Dermis blood vessel endothelial cell (primary cell): ENCODE measurements at regions not wholly inside any gene's neighbourhood (a gene's known extent, or its start where the extent isn't known, plus 50 kb on each side); places are given as distances from the start of the nearest gene placed in this dataset.

Experiments used
- DNase-seq: peaks from one replicate; pipeline ENCODE4 v3.0.0; 2010

DNA sequence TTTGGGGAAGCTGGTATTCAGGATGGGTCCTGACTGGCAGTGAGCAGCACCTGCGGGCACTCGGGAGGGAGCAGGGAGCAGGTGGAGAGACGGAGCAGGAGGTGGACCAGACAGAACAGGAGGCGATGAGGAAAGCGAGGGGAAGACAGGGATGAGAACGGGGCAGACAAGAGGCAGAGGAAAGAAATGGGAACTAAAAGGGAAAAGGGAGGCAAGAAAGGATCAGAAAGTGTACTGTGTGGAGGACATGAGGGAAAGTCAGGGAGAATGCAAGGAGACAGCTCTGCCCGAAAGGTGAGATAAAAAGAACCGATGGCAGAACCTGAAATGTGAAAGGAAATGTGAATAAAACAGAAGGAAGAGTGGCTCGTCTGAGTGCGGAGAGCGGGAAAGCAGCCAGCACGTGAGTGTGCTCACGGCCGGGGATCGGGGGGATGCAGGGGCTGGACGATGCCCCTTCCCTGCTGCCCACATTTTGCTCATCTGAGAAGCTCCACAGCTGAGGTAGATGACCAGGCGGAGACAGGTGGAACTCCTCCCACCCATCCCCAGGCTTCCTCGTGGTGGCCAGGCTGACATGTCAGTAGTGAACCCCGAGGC, 494.4 kb upstream of the B3GAT1 start:
- no peak for DNase-seq

DNA sequence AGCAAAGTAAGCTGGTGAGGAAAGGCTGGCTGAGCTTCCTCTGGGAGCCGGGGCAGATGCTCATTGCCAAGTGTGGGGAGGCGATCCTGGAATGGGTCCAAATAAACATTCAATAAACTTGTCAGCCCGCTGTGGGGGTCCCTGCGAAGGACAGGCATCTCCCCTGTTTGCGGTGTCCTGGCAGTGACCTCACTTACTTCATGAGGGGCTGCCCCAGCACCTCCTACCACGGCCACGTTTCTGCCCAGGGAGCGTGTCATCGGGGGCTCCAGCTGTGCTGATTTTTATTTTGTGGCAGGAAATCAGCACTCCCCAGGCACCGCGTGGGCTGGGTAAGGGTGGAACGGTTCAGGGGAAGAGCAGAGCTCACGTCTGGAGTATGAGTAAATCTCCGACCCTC, 493.9 kb upstream of the B3GAT1 start:
- no peak for DNase-seq

DNA sequence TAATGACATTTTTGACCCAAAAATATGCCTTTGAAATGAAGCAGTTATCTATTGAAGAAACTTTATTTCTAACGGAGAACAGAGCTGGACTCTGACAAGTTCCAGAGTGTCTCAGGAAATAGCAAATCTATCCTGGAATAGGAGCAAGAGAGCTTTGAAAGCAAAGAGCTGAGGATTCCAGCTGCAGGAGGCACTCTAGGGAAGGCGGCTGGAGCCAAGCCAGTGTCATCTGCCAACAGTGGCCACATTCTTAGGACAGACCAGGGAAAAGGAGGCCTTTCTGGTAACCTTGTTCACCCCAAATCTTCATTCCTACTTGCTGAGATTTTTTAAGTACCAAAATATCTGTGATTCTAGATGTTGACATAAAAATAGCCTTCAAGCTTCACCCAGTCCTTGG, 493.5 kb upstream of the B3GAT1 start:
- DNase-seq, result no peak

DNA sequence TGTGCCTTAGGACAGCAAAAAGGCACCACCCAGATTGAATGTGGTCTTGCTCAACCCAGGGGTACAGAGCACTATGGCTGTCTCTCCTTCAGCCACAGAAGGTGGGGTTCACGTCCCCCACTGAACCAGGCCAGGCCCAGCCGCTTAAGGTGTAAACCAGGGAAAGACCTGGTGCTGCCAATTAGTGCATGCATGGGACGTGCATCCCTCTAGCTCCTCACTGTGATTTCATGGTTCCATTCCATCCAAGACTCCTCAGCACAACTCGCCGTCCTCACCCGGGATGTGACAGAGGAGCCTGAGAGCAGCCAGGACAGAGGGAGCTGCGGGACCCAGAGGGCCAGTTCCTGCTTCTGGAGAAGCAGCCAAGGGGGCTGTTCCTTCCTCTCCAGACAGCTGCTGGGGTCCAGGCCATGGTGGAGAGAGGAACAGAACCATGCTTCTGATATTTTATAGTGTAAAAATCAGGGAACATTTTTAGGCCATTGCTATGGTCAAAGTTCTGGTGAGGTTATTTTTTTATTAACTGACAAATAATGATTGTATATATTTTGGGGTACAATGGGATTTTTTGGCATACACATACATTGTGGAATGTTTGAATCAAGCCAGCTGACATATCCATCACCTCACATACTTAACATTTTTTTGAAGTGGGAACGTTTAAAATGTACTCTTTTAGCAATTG, 492.2 kb upstream of the B3GAT1 start:
- DNase-seq, result no peak

DNA sequence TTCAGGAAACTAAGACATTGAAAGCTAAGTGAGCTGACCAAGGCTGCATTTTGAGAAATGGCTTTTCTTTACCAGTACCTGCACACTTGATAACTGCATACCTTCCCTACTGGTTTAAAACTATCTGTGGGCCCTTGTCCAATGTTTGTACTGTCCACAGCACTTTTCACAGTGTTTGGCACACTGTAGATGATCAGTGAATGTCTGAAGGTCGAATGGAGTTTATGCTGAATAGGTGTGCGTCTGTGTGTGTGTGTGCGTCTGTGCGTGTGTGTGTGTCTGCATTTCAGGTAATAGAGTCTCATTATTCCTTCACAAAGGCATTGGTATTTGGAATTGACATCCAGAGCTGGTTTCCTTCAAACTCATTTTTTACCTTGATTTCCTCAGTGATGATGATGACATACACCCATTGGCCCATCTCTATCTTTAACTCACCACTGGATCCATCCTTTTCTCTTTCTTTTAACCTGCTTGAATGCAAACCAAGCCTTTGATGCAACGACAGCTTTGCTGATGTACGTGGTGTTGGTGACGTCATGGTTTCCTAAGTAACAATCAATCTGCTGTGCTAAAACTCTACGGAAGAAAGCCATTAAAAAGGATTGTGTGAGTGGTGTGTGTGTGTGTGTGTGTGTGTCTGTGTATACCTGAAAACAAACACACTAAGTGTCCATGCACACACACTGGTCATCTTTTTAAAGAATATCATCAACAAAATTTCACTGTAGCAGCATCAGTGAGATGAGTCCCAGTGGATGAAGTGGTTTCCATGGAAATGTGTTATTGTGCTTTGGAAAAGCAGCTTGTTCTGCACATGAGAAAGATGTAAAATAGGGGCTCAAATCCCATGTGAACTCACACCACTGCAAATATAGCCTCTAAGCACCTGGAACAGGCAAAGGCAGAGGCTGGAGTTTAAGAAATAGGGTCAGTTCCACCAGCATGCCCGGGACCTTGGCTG, 490.2 kb upstream of the B3GAT1 start:
- no peak for DNase-seq

DNA sequence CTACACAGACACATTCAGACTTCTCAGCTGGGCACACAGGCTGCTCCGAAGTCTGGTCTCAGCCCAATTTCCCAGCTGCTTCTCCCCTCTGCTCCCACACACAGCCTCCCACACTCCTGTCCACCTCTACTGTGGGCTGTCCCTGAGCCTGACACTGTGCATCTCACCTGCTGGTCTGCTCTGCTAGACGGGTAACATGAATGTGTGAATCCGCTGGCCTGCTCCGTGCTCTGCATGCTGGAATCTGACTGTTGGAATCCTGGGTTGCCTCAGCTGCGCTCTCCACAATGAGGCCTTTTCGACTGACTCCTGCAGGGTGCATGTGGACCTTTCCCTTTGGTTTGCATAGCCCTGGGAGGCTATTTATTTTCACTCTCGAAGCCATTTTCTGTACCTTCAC, 489.5 kb upstream of the B3GAT1 start:
- no peak for DNase-seq

DNA sequence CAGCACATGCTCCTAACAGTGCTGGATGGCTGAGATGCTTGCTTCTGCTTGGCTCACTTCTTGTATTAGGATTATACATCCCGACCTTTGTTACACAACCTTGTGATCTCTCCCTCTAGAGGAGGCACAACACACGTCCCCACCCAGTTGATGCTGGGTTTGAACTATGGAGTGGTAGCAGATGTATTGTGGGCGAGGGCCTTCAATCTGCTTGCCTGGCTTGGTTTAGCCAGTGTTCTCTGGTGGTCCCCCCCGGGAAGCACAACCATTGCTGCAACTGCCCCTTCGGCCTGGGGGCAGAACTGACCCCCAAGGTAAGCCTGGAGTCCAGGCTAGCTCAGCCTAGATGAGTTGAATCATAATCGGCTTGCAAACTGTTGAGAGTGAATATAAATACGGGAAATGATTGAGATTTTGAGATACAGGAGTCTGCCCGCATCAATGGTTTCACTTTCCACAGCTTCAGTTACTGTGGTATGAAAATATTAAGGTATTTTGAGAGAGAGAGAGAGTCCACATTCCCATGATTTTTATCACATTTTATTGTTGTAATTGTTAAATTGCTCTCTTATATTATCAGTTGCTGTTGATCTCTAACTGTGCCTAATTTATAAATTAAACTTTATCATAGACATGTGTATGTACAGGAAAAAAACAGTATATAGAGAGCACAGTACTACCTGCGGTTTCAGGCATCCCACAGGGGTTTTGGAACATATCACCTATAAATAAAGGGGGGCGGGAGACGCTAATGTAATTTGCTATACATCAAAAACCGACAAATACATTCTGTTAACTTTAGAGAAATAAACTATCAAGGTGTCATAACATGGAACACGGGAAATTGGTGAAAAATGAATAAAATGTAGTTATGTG, 482.0 kb upstream of the B3GAT1 start:
- DNase-seq, result no peak

DNA sequence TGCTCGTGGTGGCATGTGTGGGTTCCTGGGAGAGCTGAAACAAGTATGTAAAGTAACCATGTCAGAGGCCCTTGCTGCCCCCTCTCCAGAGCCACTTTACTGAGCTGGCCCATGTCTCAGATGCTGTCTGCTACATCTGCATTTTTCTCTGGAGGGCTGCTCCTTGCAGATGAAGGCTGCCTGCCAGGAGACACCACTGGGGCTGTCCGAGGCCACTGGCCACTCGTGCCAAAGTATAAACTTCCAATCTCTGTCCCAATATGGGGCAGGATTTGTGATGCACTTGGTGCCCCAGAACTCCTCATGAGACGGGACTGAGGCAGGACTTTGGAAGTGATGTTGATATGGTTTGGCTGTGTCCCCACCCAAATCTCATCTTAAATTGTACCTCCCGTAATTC, 478.4 kb upstream of the B3GAT1 start:
- no peak for DNase-seq

DNA sequence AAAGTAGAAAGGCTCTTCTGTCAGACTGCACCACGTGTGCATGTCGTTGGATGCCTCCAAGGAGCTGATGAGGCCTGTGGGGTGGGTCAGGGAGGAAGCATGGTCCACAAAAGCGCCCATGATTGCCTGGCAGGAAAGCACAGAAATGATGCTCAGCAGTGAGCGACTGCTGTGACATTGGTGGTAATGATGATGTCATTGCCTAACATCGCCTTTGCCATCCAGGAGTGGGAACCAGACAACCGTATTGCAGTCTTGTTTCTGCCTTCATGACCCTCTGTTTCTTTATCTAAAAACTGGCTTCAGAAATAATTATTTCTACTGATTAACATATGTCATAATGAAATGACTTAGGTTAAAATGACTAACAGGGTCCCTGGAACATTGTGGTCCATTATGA, 477.8 kb upstream of the B3GAT1 start:
- DNase-seq, result no peak

DNA sequence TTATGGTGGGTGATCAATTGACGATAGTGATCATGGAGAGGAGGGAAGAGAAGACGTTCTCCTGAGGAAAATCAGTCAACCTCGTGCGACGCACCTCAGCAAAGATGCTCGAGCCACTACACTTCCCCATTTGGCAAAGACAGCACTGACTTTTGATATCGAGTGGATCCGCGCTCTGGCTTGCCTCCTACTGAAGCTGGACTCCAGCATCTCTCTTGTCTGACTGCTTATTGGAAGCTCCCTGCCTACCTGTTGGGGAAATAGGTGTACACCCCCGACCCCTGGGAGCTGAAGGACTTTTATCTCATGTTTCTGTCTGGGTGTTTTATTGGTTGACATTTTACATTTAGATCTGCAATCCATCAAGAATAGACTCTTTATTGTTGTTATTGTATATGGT, 476.8 kb upstream of the B3GAT1 start:
- no peak for DNase-seq

DNA sequence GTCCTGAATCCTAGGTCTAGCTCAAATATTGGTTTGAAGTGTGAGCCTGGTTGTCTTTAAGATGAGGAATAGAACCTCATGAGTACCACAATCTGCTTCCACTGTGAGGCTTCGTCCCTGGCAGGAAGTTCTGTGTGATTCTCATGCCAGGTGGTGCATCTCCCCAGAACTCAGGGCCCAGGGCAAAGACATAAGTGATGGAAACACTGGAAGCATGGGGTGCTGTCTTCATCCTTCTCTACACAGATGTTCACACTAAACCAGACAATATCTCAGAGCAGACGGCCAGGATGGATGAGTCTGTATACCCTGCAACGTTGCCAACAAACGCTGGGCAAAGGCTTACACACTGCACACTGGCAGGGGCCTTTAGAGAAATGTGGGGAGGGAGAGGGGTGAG, 475.9 kb upstream of the B3GAT1 start:
- no peak for DNase-seq

DNA sequence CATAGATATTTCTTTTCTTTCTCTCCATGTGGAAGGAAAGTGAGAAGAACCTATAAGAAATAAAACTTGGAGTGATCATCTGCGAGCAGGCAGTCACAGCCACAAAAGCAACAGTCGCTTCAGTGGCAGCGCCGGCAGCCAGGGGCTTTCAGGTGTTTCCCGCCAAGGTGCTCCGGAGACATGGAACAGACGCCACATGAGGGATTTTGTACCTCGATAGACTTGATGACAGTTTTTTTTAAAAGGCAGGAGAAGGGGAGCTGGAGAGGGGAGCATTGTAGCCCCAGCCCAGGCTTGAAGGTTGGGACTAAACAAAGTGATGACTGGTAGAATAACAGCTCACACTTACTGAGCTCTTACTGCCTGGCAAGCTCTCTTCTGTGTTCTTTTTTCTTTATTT, 471.4 kb upstream of the B3GAT1 start:
- no peak for DNase-seq

DNA sequence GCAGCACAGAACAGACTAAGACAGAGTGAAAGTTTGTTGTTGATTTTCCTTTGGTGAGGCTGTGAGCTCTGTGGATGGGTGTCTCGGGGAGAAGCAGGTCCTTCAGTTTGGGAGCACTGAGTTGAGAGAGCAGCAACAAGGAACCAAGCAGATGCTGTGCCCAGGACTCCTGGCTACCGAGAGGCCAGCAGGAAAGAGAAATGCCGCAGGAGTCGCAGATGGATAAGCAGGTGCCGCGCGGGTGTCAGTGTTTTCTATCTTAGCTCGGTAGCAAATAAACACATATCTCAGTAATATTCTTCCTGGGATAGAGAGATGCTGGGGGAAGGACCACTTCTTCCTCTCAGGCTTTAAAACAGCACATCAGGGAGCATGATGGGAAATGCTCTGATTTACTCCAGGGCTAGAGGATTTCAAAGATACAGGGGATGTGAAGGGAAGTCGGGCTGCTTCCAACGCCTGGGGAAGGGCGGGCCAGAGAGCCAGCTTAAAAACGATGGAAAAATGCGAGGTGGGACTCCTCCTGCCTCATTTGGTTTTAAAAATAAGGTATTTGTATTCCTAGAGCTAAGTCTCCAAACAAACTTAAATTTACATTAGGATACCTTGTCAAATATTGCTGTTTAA, 470.7 kb upstream of the B3GAT1 start:
- DNase-seq, result no peak

DNA sequence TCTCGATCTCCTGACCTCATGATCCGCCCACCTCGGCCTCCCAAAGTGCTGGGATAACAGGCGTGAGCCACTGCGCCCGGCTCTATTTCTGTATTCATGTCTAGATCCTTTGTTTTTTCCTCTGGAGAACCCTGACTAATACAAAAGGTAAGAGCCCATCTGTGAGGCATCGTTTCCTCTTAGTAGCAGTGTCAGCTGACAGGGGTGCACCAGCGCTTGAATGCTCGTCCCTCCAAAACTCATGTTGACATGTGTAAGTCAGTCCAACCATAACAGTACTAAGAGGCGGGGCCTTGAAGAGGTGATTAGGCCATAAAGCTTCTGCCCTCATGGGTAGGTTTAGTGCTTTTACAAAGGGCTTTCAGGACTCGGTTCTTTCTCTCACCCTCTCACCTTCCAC, 470.1 kb upstream of the B3GAT1 start:
- no peak for DNase-seq

DNA sequence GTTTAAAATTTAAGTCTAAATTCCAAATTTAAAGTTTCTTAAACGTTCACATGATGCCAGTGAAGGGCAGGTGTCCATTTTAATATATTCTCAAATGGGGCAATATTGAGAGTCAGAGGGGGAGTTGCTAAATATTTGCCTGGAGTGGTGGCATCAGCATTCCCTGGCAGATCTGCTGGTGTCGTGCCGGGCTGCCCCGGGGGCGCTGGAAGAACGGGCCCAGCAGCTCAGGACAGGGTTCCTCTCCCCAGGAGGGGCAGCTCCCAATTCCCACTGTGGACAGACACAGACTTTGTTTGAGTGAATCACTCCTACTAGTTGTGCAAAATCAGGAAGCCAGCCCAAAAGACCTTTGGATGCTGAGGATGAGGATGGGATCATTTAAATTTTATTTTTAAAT, 468.7 kb upstream of the B3GAT1 start:
- DNase-seq, result no peak

DNA sequence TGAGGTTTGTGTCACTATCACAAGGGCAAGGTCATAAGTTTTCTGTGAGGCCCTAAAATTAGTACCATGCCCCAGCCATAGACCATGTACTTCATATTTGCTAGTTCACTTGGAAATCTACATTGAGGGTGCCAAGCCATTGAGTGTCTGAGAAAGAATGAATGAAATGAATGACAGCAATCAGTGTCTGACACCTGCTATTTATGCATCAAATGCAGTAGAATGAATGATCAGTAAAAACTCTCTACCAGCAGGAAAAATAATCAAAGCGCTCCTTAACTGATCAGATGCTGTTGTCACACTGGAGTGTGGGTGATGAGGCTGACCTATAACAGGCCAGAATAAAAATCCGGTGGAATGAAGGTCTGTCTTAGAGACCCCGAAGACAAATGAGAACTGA, 467.9 kb upstream of the B3GAT1 start:
- no peak for DNase-seq

DNA sequence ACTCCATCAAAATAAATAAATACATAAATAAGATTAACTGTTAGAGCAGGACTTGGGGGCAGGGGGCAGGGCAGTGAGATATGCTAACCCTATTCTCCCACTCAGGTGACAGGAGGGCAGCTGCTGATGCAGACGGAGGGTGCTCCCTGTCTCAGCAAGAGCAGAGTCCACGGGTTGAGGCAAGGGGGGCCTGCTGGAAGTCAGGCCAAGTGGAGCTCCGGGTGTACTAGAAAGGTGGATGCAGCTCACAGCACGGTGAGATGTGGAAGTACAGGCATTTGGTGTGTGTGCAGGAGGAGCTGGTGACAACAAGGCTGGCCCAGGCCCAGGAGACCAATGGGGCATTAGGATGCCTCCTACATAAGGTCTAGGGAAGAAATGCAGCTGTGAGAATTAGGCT, 467.3 kb upstream of the B3GAT1 start:
- no peak for DNase-seq

DNA sequence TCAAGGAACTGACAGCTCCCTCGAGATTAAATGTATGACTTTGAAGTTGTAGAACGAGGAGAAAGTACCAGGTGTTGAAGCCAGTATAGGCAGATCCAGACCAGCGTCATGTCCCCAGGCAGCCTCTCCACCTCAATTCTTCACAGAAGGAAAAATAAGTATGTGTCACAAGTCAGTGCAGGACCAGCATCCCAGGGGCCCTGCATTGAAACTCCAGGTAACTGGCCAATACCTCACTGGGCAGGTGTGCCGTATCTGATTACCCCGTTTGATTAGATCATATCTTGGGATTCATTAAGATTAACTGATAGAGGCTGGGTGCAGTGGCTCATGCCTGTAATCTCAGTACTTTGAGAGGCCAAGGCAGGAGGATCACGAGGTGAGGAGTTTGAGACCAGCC, 466.7 kb upstream of the B3GAT1 start:
- DNase-seq, result no peak

DNA sequence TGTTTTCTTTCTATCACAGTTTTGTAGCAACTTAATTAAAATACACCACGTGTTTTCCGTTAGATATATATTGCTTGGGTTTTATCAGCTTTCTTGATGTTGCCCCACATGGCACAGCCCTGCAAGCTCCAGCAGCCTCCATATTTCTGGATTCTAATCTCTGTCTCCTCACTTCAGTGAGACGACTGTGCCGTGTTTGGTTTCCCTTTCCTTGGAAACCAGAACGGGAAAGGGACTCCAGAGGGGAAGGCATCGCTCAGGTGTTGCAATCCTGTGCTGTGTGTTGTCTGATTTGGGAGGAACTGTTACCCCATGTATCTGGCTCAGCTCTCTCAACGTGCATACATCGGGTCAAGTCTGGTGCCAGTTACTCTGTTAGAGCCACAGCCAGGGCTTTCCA, 464.2 kb upstream of the B3GAT1 start:
- DNase-seq, result no peak

DNA sequence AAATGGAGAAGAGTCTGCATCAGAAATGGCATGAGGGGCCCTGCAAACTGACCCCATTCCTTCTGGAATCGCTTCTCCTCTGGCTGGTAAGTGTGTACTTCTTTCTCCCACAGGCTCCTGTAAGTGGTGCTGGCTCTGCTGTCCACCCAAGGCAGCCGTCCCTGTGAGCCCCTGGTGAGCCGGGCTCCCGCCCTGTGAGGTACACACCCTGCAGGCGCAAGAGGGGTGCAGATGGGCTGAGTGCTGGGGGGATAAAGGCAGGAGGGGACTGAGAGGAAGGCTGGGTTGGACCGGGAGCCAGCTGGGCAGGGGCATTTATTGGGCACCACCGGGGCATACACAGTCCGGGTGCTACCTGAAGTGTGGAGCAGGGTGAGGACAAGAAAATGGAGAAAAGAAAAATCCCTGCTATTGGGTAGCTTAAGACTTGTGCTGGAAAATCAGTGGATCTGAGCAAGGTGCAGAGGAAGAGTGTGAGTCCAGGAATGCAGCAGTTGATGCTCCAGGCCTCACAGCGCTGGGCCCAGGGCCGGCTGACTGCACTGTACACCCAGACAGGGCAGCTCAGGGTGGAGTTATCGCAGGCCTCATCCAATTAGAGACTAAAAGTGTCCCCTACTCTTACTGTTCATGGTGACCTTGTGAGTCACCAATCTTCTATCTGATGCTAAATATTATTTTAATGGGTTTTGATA, 455.1 kb upstream of the B3GAT1 start:
- DNase-seq, result no peak

DNA sequence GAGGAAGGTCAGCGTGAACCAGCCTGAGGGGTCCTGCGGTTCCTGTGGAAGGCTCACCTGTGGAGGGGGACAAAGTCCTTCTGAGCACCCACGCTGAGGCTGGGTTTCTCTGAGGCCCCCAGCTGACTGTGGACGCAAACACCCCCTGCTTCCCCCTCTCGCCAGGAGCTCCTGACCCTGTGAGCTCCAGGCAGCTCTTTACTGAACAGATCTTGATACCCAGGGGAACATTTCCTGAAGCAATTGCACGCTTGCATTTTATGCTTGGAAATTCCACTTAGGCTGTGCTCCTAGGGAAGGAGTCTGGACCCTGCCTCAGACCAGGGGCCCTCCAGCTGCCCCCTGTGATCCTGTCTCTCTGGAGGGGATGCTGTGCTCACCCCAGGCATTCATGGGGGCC, 454.2 kb upstream of the B3GAT1 start:
- no peak for DNase-seq

DNA sequence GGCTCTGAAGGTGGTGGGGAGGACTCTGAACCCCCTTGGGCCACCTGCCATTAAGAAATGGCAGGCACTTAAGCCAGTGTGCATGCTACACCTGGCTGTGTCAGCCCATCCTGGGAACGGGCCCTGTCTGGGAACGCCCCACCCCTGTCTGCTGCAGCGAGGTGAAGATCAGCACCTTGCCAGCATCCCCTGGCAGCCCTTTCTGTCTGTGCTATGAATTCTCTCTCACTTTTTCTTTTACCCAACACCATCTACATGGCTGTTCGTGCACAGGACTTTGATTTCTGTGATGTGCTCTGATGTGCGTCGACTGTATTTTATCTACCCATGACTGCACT, 452.9 kb upstream of the B3GAT1 start:
- no peak for DNase-seq
